ENCODE measurements at regions not wholly inside any gene's neighbourhood (a gene's known extent, or its start where the extent isn't known, plus 50 kb on each side); places are given as distances from the start of the nearest gene placed in this dataset.

GRCh38 chr5:56482363-56482762 lies 249.2 kb upstream of the ANKRD55 start:
- no peak for DNase-seq (ENCODE audit: low spot score)

DNA sequence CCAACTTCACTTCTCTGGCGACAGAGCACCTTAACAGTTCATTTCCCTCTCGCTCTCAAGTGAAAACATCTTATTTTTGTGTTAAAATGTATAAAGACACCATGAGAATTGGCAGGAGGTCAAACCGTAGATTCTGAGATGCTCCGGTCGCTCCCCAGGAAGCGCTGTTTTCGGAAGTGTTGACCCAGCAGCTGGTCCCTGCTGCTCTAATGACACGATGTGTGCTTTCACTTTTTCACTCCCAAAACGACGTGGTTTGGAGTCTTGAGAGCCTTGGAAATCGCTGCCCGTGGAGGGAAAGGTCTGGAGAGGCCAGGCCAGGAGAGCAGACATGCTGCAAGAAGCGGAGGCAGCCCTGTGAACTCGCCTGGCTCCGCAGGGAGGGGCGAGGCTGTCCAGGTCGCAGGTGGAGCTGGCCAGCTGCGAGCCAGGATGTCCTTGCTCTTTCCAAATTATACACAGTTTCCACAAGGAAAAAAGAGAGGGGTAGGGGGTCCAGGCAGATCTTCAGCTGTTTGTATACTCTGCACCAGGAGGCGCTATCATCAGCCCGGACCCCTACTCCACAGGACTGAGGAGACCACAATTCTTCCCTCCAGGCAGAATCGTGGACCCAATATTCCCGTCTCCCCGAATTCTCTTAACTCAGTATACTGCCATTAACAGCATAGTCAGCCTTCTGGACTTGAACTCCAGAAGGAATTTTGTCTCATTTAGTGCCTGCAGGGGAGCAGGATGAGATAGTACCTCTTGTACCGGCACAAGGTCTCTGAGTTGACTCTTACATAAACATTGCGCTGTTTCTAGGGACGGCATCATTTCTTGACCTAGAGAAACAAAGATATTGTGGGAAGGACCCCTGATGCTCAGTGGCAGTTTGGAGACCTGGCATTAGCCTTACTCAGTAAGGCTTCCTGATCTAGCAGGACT lies 248.6 kb upstream of the ANKRD55 start:
- peak; percentile 38 for DNase-seq (ENCODE audit: low spot score)

GRCh38 chr5:56480705-56481427 lies 247.7 kb upstream of the ANKRD55 start:
- peak; percentile 56 for DNase-seq (ENCODE audit: low spot score)

GRCh38 chr5:56480078-56480704 lies 247.1 kb upstream of the ANKRD55 start:
- DNase-seq (ENCODE audit: low spot score) = peak; percentile 50

- peak; percentile 7 for DNase-seq (ENCODE audit: low spot score)
Measured at GRCh38 chr5:56479696-56480077, 246.6 kb upstream of the ANKRD55 start.

GRCh38 chr5:56479126-56479525 lies 246.0 kb upstream of the ANKRD55 start:
- no peak for DNase-seq (ENCODE audit: low spot score)

GRCh38 chr5:56478062-56478461 lies 244.9 kb upstream of the ANKRD55 start:
- no peak for DNase-seq (ENCODE audit: low spot score)

DNA sequence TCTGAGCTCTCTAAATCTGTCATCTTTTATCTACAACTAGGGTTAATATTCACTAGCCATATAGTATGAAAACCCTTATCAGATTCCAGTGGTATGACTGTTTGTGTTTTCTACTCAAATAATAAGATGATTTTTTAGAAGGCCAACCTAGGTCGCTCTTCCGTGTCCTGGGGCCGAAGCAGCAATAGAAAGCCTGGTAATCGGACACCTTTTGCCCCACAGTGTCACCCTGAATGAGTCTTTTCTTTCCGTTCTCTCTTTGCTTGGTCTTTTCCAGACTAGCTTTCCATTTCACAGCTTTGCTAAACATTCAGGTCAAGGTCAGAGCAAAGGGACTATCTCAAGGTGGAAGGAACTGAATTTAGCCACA lies 243.3 kb upstream of the ANKRD55 start:
- peak; percentile 67 for DNase-seq (ENCODE audit: low spot score)

- DNase-seq (ENCODE audit: low spot score) = peak; percentile 5
Measured at GRCh38 chr5:56475689-56476486, 242.8 kb upstream of the ANKRD55 start.

DNA sequence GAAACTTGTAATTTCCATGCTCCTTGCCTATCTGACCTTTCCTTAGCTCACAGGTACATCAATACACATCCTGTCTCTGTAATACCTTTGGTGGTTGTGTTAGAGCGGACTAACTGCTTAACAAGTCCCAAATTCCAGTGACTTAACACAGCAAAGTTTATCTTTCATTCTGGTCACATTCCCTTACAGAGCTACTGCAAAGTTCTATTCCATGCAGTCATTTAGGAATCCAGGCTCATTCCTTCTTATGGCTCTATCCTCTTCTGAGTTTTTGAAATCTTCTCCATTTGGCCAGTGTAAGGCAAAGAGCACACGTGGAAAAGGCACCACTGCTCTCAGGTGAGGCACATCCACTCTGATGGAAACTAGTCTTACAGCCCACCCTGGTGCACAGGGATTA lies 238.6 kb upstream of the ANKRD55 start:
- no peak for DNase-seq (ENCODE audit: low spot score)

DNA sequence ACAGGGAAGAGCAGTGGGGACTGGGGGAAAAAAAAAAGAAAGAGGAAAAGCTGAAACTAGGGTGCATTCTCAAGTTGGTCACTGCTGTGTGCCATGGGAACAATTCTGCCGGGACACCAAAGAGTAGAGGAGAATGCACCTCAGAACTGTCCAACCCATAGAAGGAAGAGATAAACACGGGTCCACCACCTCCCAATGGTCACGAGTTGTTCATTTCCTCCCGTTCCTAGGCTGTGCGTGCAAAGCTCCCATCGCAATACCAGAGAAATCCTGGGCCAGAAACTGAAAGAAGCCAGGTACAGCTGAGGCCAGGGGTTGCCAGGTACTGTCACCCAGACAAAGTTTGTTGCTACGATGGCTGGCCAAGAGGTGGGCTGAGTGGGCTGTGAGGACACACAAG lies 236.9 kb upstream of the ANKRD55 start:
- no peak for DNase-seq (ENCODE audit: low spot score)

GRCh38 chr5:56468277-56468676 lies 235.1 kb upstream of the ANKRD55 start:
- no peak for DNase-seq (ENCODE audit: low spot score)

GRCh38 chr5:56467176-56467717 lies 234.1 kb upstream of the ANKRD55 start:
- no peak for DNase-seq (ENCODE audit: low spot score)

GRCh38 chr5:56466136-56466816 lies 233.1 kb upstream of the ANKRD55 start:
- peak; percentile 51 for DNase-seq (ENCODE audit: low spot score)

GRCh38 chr5:56465769-56466135 lies 232.6 kb upstream of the ANKRD55 start:
- DNase-seq (ENCODE audit: low spot score) = no peak

GRCh38 chr5:56464935-56465768 lies 232.0 kb upstream of the ANKRD55 start:
- DNase-seq (ENCODE audit: low spot score) = no peak

- DNase-seq (ENCODE audit: low spot score) = no peak
Measured at GRCh38 chr5:56463944-56464571, 230.9 kb upstream of the ANKRD55 start.

DNA sequence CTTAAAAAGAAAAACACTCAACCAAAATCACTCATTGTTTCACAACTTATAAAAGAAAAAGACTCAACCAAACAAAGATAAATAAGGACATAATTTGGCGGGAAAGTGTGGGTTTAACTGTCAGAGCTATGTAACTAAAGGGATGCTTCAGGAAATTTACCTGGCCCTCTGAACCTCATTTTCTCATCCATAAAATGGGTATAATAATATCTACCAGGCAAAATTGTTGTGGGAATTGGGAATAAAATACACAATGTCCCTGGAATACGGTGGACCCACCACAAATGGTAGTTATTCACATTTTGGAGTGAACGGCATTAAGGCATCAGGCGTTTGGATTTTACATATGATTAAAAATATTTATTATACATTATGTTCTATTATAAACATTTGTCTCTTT lies 228.5 kb upstream of the ANKRD55 start:
- no peak for DNase-seq (ENCODE audit: low spot score)

DNA sequence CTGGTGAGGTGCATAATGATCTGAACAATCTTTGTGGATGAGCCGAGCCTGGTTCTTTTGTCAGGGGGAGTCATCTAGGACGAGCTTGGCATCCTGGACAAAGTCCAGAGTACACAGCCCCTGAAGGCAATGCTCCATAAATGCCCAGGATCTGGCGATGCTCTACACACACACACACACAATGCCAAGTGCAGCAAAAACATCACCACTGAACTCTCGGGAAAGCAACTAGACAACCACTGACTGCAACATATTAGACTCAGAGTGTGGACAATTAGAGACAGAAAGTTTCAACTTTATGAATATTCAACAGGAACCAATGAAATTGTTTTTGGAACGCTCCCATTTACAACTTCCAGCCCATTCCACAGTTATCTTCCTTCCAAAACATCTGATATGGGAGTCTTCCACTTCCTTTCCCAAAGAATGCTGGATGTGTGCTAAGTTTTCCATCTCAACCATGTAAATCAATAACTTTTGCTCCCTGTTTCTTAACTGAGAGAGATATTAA lies 227.6 kb upstream of the ANKRD55 start:
- peak; percentile 49 for DNase-seq (ENCODE audit: low spot score)

DNA sequence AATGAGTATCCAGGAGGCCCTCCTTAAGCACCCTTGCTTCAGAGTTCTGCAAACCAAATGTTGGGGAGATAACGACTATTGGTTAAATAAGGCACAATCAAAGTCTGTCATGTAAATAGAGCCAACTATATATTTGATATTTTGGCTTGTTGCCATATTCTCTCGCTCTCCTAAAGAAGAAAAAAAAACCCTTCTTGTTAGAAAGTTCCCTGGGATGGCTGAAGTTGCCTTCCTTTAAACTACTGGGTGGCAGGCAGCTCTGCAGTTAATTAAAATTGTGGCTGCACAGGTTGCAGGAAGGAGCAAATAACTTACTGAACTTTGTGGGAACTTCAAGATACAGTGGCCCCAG lies 227.0 kb upstream of the ANKRD55 start:
- no peak for DNase-seq (ENCODE audit: low spot score)

Measured in kidney tubule cell (primary cell).